GM23248 (cell line): ENCODE measurements at regions not wholly inside any gene's neighbourhood (a gene's known extent, or its start where the extent isn't known, plus 50 kb on each side); places are given as distances from the start of the nearest gene placed in this dataset.

Experiments used
- DNase-seq: peaks from one replicate; pipeline ENCODE4 v3.0.0-alpha.2; 2015
- H2AFZ ChIP-seq: fragments of 200-600 bp; sonication (generic); 2 replicates; pipeline ENCODE4 v1.6.1; 2016; ENCODE audit warnings: antibody characterized with exemption
- H3F3A ChIP-seq: fragments of 200-600 bp; sonication (generic); 2 replicates; pipeline ENCODE4 v1.6.1; 2016; ENCODE audit warnings: mild to moderate bottlenecking, antibody characterized with exemption, mixed run types; ENCODE audit not compliant: insufficient read depth
- H3K27ac ChIP-seq: fragments of 200-600 bp; sonication (generic); 2 replicates; pipeline ENCODE4 v1.5.1; 2016; ENCODE audit warnings: mild to moderate bottlenecking
- H3K27me3 ChIP-seq: fragments of 200-600 bp; sonication (generic); replicated peaks from 2 replicates; pipeline ENCODE4 v1.6.1; 2016; ENCODE audit warnings: mild to moderate bottlenecking; ENCODE audit not compliant: insufficient read depth
- H3K36me3 ChIP-seq: fragments of 200-600 bp; sonication (generic); 2 replicates; pipeline ENCODE4 v1.6.1; 2016; ENCODE audit warnings: low read depth, mild to moderate bottlenecking
- H3K4me1 ChIP-seq: fragments of 200-600 bp; sonication (generic); 2 replicates; pipeline ENCODE4 v1.6.1; 2016; ENCODE audit warnings: mild to moderate bottlenecking; ENCODE audit not compliant: insufficient read depth
- H3K4me2 ChIP-seq: fragments of 200-600 bp; sonication (generic); one replicate; pipeline ENCODE4 v1.6.1; 2016; ENCODE audit warnings: mild to moderate bottlenecking; ENCODE audit not compliant: unreplicated experiment
- H3K4me3 ChIP-seq: fragments of 200-600 bp; sonication (generic); 2 replicates; pipeline ENCODE4 v1.5.1; 2016; ENCODE audit warnings: mild to moderate bottlenecking
- H3K79me2 ChIP-seq: fragments of 200-600 bp; sonication (generic); 2 replicates; pipeline ENCODE4 v1.6.1; 2016; ENCODE audit warnings: mild to moderate bottlenecking; ENCODE audit not compliant: insufficient read depth
- H3K9ac ChIP-seq: fragments of 200-600 bp; sonication (generic); 2 replicates; pipeline ENCODE4 v1.6.1; 2016; ENCODE audit warnings: mild to moderate bottlenecking
- H3K9me2 ChIP-seq: fragments of 200-600 bp; sonication (generic); 2 replicates; pipeline ENCODE4 v1.6.1; 2016; ENCODE audit warnings: mixed run types, mild to moderate bottlenecking, moderate library complexity; ENCODE audit not compliant: insufficient read depth
- H3K9me3 ChIP-seq: fragments of 200-600 bp; sonication (generic); one replicate; pipeline ENCODE4 v1.6.1; 2017; ENCODE audit warnings: low read depth
- H4K20me1 ChIP-seq: fragments of 200-600 bp; sonication (generic); 2 replicates; pipeline ENCODE4 v1.6.0; 2016; ENCODE audit not compliant: insufficient read depth
- EZH2 ChIP-seq: fragments of 200-600 bp; sonication (generic); IDR thresholded peaks from 2 replicates; pipeline ENCODE4 v1.6.1; 2018; ENCODE audit warnings: antibody characterized with exemption, mild to moderate bottlenecking; ENCODE audit not compliant: insufficient read depth, poor library complexity, severe bottlenecking
- EZH2phosphoT487 ChIP-seq: fragments of 200-600 bp; sonication (generic); IDR thresholded peaks from 2 replicates; pipeline ENCODE4 v1.6.1; 2018; ENCODE audit warnings: antibody characterized with exemption, moderate library complexity, mild to moderate bottlenecking, low read depth; ENCODE audit not compliant: insufficient read depth
- WGBS, 2 experiments: methylation state at CpG; one replicate each; pipeline ENCODE4 v1.1.6; 2015 to 2017; ENCODE audit warnings: low lambda C conversion rate in 2 of 2, low coverage in 1 of 2; ENCODE audit errors: missing lambda C conversion rate in 2 of 2; 5-methylcytosine and 5-hydroxymethylcytosine counted together
- in situ Hi-C: fragments of 300-500 bp; cut with MboI; formaldehyde crosslinking; loops from 2 replicates; pipeline ENCODE4 v1.15.0; 2020

DNA sequence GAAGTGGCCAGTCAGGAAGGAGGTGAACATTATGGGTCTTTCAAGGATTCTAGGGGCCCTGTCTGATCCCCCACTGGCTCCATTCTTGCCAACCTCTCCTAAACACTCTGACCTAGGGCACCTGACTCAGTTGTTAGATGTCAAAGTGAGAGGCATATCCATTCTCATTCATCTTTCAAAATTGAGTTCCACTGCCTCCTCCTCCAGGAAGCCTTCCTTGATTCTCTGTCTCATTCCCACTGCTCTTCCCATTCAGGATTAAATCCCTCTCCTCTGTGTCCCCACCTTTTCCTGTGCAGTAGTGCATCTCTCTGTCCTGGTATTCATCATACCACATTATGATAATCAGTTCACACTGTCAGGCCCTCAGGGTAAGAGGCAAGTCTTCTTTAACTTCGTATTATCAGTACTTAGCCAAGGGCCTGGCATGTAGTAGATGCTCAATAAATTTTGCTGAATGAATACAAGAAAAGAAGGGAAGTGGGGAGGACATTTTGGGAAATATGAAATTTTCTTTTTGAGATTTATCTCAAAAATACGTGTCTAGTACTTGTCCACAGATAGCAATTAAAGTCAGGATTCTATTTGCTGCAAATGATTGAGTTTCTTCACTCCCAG, 61.8 kb upstream of the ITPKB start:
- H3K9ac ChIP-seq: no peak overlapping the region
- WGBS, 2 experiments: 46 to 54% methylated on average over 2 of the region's 2 CpGs
- H2AFZ ChIP-seq: no peak overlapping the region
- no peak for DNase-seq
- H3F3A ChIP-seq: no peaks in the 10 kb centered on the region
- no peaks in the 10 kb centered on the region for H3K9me3 ChIP-seq
- no peaks in the 10 kb centered on the region for H3K4me1 ChIP-seq
- no peak overlapping the region for H3K4me3 ChIP-seq
- no peaks in the 10 kb centered on the region for H3K9me2 ChIP-seq
- H4K20me1 ChIP-seq: no peaks in the 10 kb centered on the region
- no peaks in the 10 kb centered on the region for H3K79me2 ChIP-seq
- in situ Hi-C loops: no loop called here
- H3K27ac ChIP-seq: no peak overlapping the region
- no peak overlapping the region for H3K4me2 ChIP-seq
- peaks cover 6% of the 10 kb centered on the region; the same call in 1 of the 2 replicates for H3K27me3 ChIP-seq
- TF ChIP-seq EZH2 (no peak), EZH2phosphoT487 (no peak)
- H3K36me3 ChIP-seq: no peaks in the 10 kb centered on the region

DNA sequence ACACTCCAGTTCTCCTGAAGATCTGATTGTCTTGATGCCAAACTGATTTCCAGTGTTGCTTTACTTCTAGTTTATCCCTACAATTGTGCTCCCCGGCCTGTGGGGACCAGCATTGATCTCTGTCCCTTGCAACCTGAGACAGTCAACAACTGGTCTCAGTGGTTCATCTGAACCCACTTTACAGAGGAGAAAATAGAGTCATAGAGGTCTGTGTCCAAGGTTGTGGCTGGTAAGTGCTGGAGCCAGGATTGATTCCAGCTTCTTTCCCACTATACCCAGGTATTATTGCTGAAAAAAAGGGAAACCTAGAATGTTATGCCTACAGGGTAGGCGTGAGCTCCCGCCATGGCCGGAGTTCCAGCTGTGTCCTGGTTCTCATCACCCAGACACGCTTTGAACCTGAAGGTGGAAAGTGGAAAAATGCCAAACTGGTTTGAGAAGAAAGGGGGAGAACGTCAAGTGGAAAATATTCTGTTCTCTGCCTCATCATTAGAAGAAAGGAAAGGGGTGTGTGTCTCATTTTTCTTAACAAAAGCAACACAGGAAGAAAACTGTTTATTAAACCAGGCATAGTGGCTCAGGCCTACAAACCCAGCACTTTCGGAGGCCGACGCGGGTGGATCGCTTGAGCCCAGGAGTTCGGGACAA, 60.7 kb upstream of the ITPKB start:
- no peak for TF ChIP-seq EZH2
- no peak for TF ChIP-seq EZH2phosphoT487
- Histone ChIP-seq H3K27ac (no peak overlapping the region), H3K27me3 (peaks cover 7% of the 10 kb centered on the region; the same call in 1 of the 2 replicates), H2AFZ (no peak overlapping the region), H3K79me2 (no peaks in the 10 kb centered on the region), H4K20me1 (no peaks in the 10 kb centered on the region), H3F3A (no peaks in the 10 kb centered on the region), H3K4me2 (no peak overlapping the region), H3K9me3 (no peaks in the 10 kb centered on the region), H3K9ac (no peak overlapping the region), H3K36me3 (no peaks in the 10 kb centered on the region), H3K4me3 (no peak overlapping the region), H3K4me1 (no peaks in the 10 kb centered on the region), H3K9me2 (no peaks in the 10 kb centered on the region)
- DNase-seq: no peak
- in situ Hi-C loops: no loop called here
- 88 to 89% methylated on average over 12 of the region's 12 CpGs for WGBS, 2 experiments

DNA sequence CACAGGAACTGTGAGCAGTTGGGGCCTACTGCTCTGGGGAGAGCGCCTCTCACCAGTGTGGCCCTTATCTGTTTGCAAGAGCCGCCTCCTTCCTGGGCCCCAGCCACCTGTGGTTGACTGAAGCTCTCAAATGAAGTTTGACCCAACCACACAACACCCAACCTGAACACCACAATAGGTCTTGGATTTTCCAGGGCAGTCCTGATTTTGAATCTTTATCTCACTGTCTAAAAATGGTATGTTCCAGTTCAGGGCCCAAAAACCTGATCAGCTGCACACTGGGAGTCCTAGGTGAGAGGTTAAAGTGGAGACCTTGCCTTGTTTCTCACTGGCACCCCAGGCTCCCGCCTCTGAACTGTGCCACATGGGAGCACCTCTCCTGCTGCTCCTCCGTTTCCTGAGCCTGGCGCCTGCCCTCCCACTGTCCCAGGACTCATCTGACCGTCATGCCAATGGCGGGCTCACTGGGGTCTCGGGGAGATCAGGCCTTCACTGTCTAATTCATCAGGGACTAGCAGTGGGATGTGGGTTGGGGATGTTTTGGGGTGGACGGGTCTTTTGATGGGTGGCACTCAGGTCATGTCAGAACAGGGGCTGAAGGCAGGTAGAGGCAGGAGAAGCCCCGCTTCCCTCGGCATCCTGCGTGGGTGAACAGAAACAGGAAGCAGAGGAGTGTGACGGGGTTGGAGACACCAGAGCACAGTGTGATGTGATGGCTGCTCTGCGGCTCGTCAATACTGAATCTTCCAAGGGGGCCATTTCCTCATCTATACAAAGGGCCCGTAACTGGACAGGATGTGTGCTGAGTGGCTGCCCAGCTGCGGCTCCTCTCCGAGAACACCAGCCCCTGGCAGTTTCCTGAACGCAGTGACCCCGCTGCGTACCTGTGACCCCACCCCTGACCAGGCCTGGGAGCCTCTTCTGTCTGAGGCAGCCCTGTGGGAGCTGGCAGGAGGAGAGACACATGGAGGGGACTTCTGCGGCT, 59.6 kb upstream of the ITPKB start:
- TF ChIP-seq EZH2: no peak
- TF ChIP-seq EZH2phosphoT487: no peak
- Histone ChIP-seq H3K79me2 (no peaks in the 10 kb centered on the region), H4K20me1 (no peaks in the 10 kb centered on the region), H3K9me2 (no peaks in the 10 kb centered on the region), H3K27ac (no peak overlapping the region), H2AFZ (no peak overlapping the region), H3K4me3 (no peak overlapping the region), H3F3A (no peaks in the 10 kb centered on the region), H3K9ac (no peak overlapping the region), H3K4me2 (no peak overlapping the region), H3K36me3 (no peaks in the 10 kb centered on the region), H3K4me1 (no peaks in the 10 kb centered on the region), H3K9me3 (no peaks in the 10 kb centered on the region), H3K27me3 (peaks cover 18% of the 10 kb centered on the region; the same call in 1 of the 2 replicates)
- in situ Hi-C loops: no loop called here
- WGBS, 2 experiments: 78 to 82% methylated on average over 21 of the region's 22 CpGs
- no peak for DNase-seq

DNA sequence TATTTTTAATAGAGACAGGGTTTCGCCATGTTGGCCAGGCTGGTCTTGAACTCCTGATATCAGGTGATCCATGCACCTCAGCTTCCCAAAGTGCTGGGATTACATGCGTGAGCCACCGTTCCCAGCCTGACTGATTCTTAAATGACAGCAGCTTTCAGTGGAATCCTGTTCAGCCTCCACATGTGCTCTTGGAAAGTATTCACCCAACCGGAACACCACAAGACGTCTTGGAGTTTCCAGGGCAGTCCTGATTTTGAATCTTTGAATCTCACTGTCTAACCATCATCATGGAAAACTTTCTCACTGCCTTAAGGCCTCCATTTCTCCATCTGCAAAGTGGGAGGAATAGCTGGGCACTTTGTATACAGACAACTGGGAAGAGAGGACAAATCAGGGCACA, 58.1 kb upstream of the ITPKB start:
- Histone ChIP-seq H3K9ac (no peak overlapping the region), H3K4me3 (no peak overlapping the region), H3K27ac (no peak overlapping the region), H4K20me1 (no peaks in the 10 kb centered on the region), H3K79me2 (no peaks in the 10 kb centered on the region), H3K9me3 (no peaks in the 10 kb centered on the region), H3K4me2 (no peak overlapping the region), H3F3A (no peaks in the 10 kb centered on the region), H3K4me1 (no peaks in the 10 kb centered on the region), H3K27me3 (peaks cover 19% of the 10 kb centered on the region; the same call in 1 of the 2 replicates), H3K36me3 (no peaks in the 10 kb centered on the region), H2AFZ (no peak overlapping the region), H3K9me2 (no peaks in the 10 kb centered on the region)
- no peak for TF ChIP-seq EZH2phosphoT487
- TF ChIP-seq EZH2: no peak
- in situ Hi-C loops: no loop called here
- 74 to 79% methylated on average over 5 of the region's 5 CpGs for WGBS, 2 experiments
- no peak for DNase-seq
